Aorta (tissue), 5 donors: ENCODE measurements at regions not wholly inside any gene's neighbourhood (a gene's known extent, or its start where the extent isn't known, plus 50 kb on each side); places are given as distances from the start of the nearest gene placed in this dataset.

Experiments
- ATAC-seq: fragments of 200-7000 bp; cut with Tn5 transposase; one replicate; pipeline ENCODE4 v1.9.1; 2022; ENCODE audit warnings: moderate library complexity; ENCODE audit not compliant: low FRiP score
- DNase-seq, 2 donors: peaks; one replicate each; pipeline ENCODE4 v3.0.0-alpha.2; 2020
- H3K27ac ChIP-seq, 2 donors: one replicate each; pipeline ENCODE4 v1.5.1; 2013; ENCODE audit warnings: low read length in 2 of 2, mild to moderate bottlenecking in 2 of 2, moderate library complexity in 2 of 2, control low read depth in 1 of 2, inconsistent platforms in 1 of 2, low read depth in 1 of 2
- H3K27me3 ChIP-seq, 2 donors: one replicate each; pipeline ENCODE4 v1.6.1; 2013; ENCODE audit warnings: control low read depth in 1 of 2, low read length in 1 of 2, mild to moderate bottlenecking in 1 of 2, moderate library complexity in 1 of 2; ENCODE audit not compliant: insufficient read depth in 2 of 2, control insufficient read depth in 1 of 2
- H3K36me3 ChIP-seq, 2 donors: one replicate each; pipeline ENCODE4 v1.6.1; 2013; ENCODE audit warnings: control low read depth in 1 of 2, low read length in 1 of 2, mild to moderate bottlenecking in 1 of 2; ENCODE audit not compliant: insufficient read depth in 2 of 2, control insufficient read depth in 1 of 2
- H3K4me1 ChIP-seq, 2 donors: one replicate each; pipeline ENCODE4 v1.6.1; 2013; ENCODE audit warnings: low read length in 2 of 2, control low read depth in 1 of 2, mild to moderate bottlenecking in 1 of 2, moderate library complexity in 1 of 2; ENCODE audit not compliant: insufficient read depth in 2 of 2, control insufficient read depth in 1 of 2
- H3K4me3 ChIP-seq, 2 donors: one replicate each; pipeline ENCODE4 v1.5.1; 2013; ENCODE audit warnings: low read length in 2 of 2, control low read depth in 1 of 2, mild to moderate bottlenecking in 1 of 2
- H3K9me3 ChIP-seq: one replicate; pipeline ENCODE4 v1.6.1; 2013; ENCODE audit warnings: mild to moderate bottlenecking, low read length; ENCODE audit not compliant: control insufficient read depth
- WGBS, 2 donors: extraction: QIAGEN DNeasy Blood & Tissue Kit; methylation state at CpG; one replicate each; pipeline ENCODE4 v1.1.7; 2013; 5-methylcytosine and 5-hydroxymethylcytosine counted together
- intact Hi-C, 2 donors: fragments of 100-400 bp; cut with DNase I; formaldehyde crosslinking; loops; one replicate each; pipeline versions ENCODE4 v1.14.2 to v1.15.0; 2022
- donor health status: healthy with polysubstance abuse.
- donor health status: Bipolar disorder and iron deficiency.
- donor health status: DM: no; HTN: no; CAD: no.
- donor health status: DM: no; HTN: no; CAD: no.
- donor health status: DM: yes; HTN: yes; CAD: no.

GRCh38 chr13:109586509-109587346 is 199.7 kb downstream of the IRS2 start:
- Histone ChIP-seq H3K27ac (no peak overlapping the region), H3K4me3 (no peak overlapping the region), H3K36me3 (no peaks in the 10 kb centered on the region), H3K27me3 (no peaks in the 10 kb centered on the region), H3K4me1 (no peaks in the 10 kb centered on the region), H3K9me3 (no peaks in the 10 kb centered on the region)
- DNase-seq (no peak), ATAC-seq (no peak)
- WGBS, 2 donors = 78 to 82% methylated on average over 9 of the region's 9 CpGs
- intact Hi-C loops = no loop called here

- Histone ChIP-seq H3K27me3 (no peaks in the 10 kb centered on the region), H3K9me3 (no peaks in the 10 kb centered on the region), H3K4me1 (no peaks in the 10 kb centered on the region), H3K27ac (no peak overlapping the region), H3K36me3 (no peaks in the 10 kb centered on the region), H3K4me3 (no peak overlapping the region)
- ATAC-seq = no peak
- 57 to 61% methylated on average over 5 of the region's 5 CpGs for WGBS, 2 donors
- DNase-seq = no peak
- intact Hi-C loops = no loop called here
Observed at GRCh38 chr13:109584844-109585361, 201.5 kb downstream of the IRS2 start.

- intact Hi-C loops = no loop called here
- no peaks in the 10 kb centered on the region for H3K9me3 ChIP-seq
- H3K27ac ChIP-seq = no peak overlapping the region
- no peaks in the 10 kb centered on the region for H3K36me3 ChIP-seq
- no peak for ATAC-seq
- no peak overlapping the region for H3K4me3 ChIP-seq
- no peak for DNase-seq
- H3K27me3 ChIP-seq = no peaks in the 10 kb centered on the region
- 94% methylated on average over 2 of the region's 2 CpGs for WGBS, 2 donors
- H3K4me1 ChIP-seq = no peaks in the 10 kb centered on the region
Observed at GRCh38 chr13:109577191-109577700, 209.1 kb downstream of the IRS2 start.

- no peaks in the 10 kb centered on the region for H3K4me1 ChIP-seq
- no peak overlapping the region for H3K27ac ChIP-seq
- ATAC-seq = no peak
- no peaks in the 10 kb centered on the region for H3K9me3 ChIP-seq
- no peaks in the 10 kb centered on the region for H3K36me3 ChIP-seq
- no peaks in the 10 kb centered on the region for H3K27me3 ChIP-seq
- intact Hi-C loops = no loop called here
- no peak for DNase-seq
- WGBS, 2 donors = 34 to 37% methylated on average over 6 of the region's 6 CpGs
- no peak overlapping the region for H3K4me3 ChIP-seq
Observed at GRCh38 chr13:109576331-109576813, 210.0 kb downstream of the IRS2 start.

- 85 to 90% methylated on average over 3 of the region's 3 CpGs for WGBS, 2 donors
- no peaks in the 10 kb centered on the region for H3K36me3 ChIP-seq
- intact Hi-C loops = no loop called here
- H3K27me3 ChIP-seq = no peaks in the 10 kb centered on the region
- no peak overlapping the region for H3K4me3 ChIP-seq
- no peaks in the 10 kb centered on the region for H3K4me1 ChIP-seq
- no peaks in the 10 kb centered on the region for H3K9me3 ChIP-seq
- DNase-seq (no peak), ATAC-seq (no peak)
- H3K27ac ChIP-seq = no peak overlapping the region
Observed at GRCh38 chr13:109575821-109576220, 210.6 kb downstream of the IRS2 start.

GRCh38 chr13:109572389-109572788 is 214.0 kb downstream of the IRS2 start:
- 91 to 92% methylated on average over 6 of the region's 6 CpGs for whole genome bisulfite sequencing, 2 donors

GRCh38 chr13:109569958-109570711 is 216.2 kb downstream of the IRS2 start:
- no peaks in the 10 kb centered on the region for H3K36me3 ChIP-seq
- no peak overlapping the region for H3K27ac ChIP-seq
- intact Hi-C loops = no loop called here
- no peaks in the 10 kb centered on the region for H3K9me3 ChIP-seq
- 93 to 94% methylated on average over 11 of the region's 11 CpGs for WGBS, 2 donors
- H3K4me3 ChIP-seq = no peak overlapping the region
- no peak for DNase-seq
- ATAC-seq = no peak
- no peaks in the 10 kb centered on the region for H3K4me1 ChIP-seq
- H3K27me3 ChIP-seq = no peaks in the 10 kb centered on the region

More at GRCh38 chr13:109572389-109572788, 214.0 kb downstream of the IRS2 start:
- no peak for ATAC-seq
- Histone ChIP-seq H3K27me3 (no peaks in the 10 kb centered on the region), H3K9me3 (no peaks in the 10 kb centered on the region), H3K36me3 (no peaks in the 10 kb centered on the region), H3K27ac (no peak overlapping the region), H3K4me3 (no peak overlapping the region), H3K4me1 (no peaks in the 10 kb centered on the region)
- intact Hi-C loops = no loop called here
- DNase-seq = no peak

- Histone ChIP-seq H3K27ac (no peak overlapping the region), H3K27me3 (no peaks in the 10 kb centered on the region), H3K4me1 (no peaks in the 10 kb centered on the region), H3K9me3 (no peaks in the 10 kb centered on the region), H3K4me3 (no peak overlapping the region), H3K36me3 (no peaks in the 10 kb centered on the region)
- WGBS, 2 donors = 43 to 45% methylated on average over 4 of the region's 4 CpGs
- no peak for ATAC-seq
- intact Hi-C loops = no loop called here
- no peak for DNase-seq
Observed at GRCh38 chr13:109568339-109568818, 218.0 kb downstream of the IRS2 start.
